Stimulated activated CD4-positive, alpha-beta T cell treated with anti-CD3 and anti-CD28 coated beads, Interleukin-12 subunit alpha, Interleukin-12 subunit beta, amount 100 ng/mL, for 48 hours (primary cell): ENCODE measurements at regions not wholly inside any gene's neighbourhood (a gene's known extent, or its start where the extent isn't known, plus 50 kb on each side); places are given as distances from the start of the nearest gene placed in this dataset.
A peak's percentile ranks its signal among the peaks of the same experiment; 100 is the strongest.

Experiments
- DNase-seq, 3 donors: peaks; one replicate each; pipeline ENCODE4 v3.0.0-alpha.2; 2020; ENCODE audit warnings: low read depth in 2 of 3, low spot score in 1 of 3

GRCh38 chr2:9156483-9156882 lies 50.1 kb upstream of the ASAP2 start:
- DNase-seq = no peak

- DNase-seq = no peak
Measured at GRCh38 chr2:9154061-9154460, 52.6 kb upstream of the ASAP2 start.

GRCh38 chr2:9153643-9153980 lies 53.0 kb upstream of the ASAP2 start:
- no peak for DNase-seq

- no peak for DNase-seq
Measured at GRCh38 chr2:9152975-9153642, 53.5 kb upstream of the ASAP2 start.

- DNase-seq = no peak
Measured at GRCh38 chr2:9150906-9151305, 55.7 kb upstream of the ASAP2 start.

- DNase-seq = no peak
Measured at GRCh38 chr2:9150568-9150900, 56.1 kb upstream of the ASAP2 start.

- no peak for DNase-seq
Measured at GRCh38 chr2:9149726-9150567, 56.7 kb upstream of the ASAP2 start.

- DNase-seq = no peak
Measured at GRCh38 chr2:9149388-9149660, 57.3 kb upstream of the ASAP2 start.

- no peak for DNase-seq
Measured at GRCh38 chr2:9146646-9147045, 60.0 kb upstream of the ASAP2 start.

GRCh38 chr2:9145752-9146430 lies 60.7 kb upstream of the ASAP2 start:
- no peak for DNase-seq

GRCh38 chr2:9145109-9145751 lies 61.4 kb upstream of the ASAP2 start:
- no peak for DNase-seq

- no peak for DNase-seq
Measured at GRCh38 chr2:9144617-9145016, 62.0 kb upstream of the ASAP2 start.

- no peak for DNase-seq
Measured at GRCh38 chr2:9144046-9144445, 62.6 kb upstream of the ASAP2 start.

GRCh38 chr2:9143264-9143815 lies 63.3 kb upstream of the ASAP2 start:
- DNase-seq = no peak

GRCh38 chr2:9142551-9143263 lies 63.9 kb upstream of the ASAP2 start:
- peak; percentile 74 to 90 (median 75) for DNase-seq

- no peak for DNase-seq
Measured at GRCh38 chr2:9141706-9142460, 64.7 kb upstream of the ASAP2 start.

- no peak for DNase-seq
Measured at GRCh38 chr2:9141091-9141667, 65.4 kb upstream of the ASAP2 start.

- no peak for DNase-seq
Measured at GRCh38 chr2:9140645-9141044, 66.0 kb upstream of the ASAP2 start.

- DNase-seq = peak; percentile 41 to 72 (median 58)
Measured at GRCh38 chr2:9139491-9140443, 66.8 kb upstream of the ASAP2 start.
